GM18858 (cell line): ENCODE measurements at regions not wholly inside any gene's neighbourhood (a gene's known extent, or its start where the extent isn't known, plus 50 kb on each side); places are given as distances from the start of the nearest gene placed in this dataset.

Source experiments
- ATAC-seq: cut with Tn5 transposase; IDR thresholded peaks from one replicate; pipeline ENCODE4 v1.9.1; 2021; ENCODE audit not compliant: unreplicated experiment

- ATAC-seq = no peak
Measured at GRCh38 chr4:143055997-143056396, 128.7 kb upstream of the USP38 start.

- no peak for ATAC-seq
Measured at GRCh38 chr4:143071351-143071750, 113.4 kb upstream of the USP38 start.

GRCh38 chr4:143076723-143077122 is 108.0 kb upstream of the USP38 start:
- no peak for ATAC-seq

- no peak for ATAC-seq
Measured at GRCh38 chr4:143082701-143083100, 102.0 kb upstream of the USP38 start.

GRCh38 chr4:143083756-143084472 is 100.8 kb upstream of the USP38 start:
- no peak for ATAC-seq

- ATAC-seq = no peak
Measured at GRCh38 chr4:143084566-143084965, 100.2 kb upstream of the USP38 start.

- no peak for ATAC-seq
Measured at GRCh38 chr4:143085224-143085623, 99.5 kb upstream of the USP38 start.

- ATAC-seq = no peak
Measured at GRCh38 chr4:143085659-143086058, 99.1 kb upstream of the USP38 start.

GRCh38 chr4:143089291-143089690 is 95.4 kb upstream of the USP38 start:
- ATAC-seq = no peak

- ATAC-seq = no peak
Measured at GRCh38 chr4:143089847-143090246, 94.9 kb upstream of the USP38 start.

GRCh38 chr4:143091862-143092261 is 92.9 kb upstream of the USP38 start:
- no peak for ATAC-seq

GRCh38 chr4:143095447-143095846 is 89.3 kb upstream of the USP38 start:
- ATAC-seq = no peak

GRCh38 chr4:143097751-143098150 is 87.0 kb upstream of the USP38 start:
- no peak for ATAC-seq

GRCh38 chr4:143099693-143100092 is 85.0 kb upstream of the USP38 start:
- ATAC-seq = no peak

GRCh38 chr4:143109376-143109775 is 75.3 kb upstream of the USP38 start:
- ATAC-seq = no peak

- ATAC-seq = no peak
Measured at GRCh38 chr4:143118663-143119062, 66.1 kb upstream of the USP38 start.

- no peak for ATAC-seq
Measured at GRCh38 chr4:143127621-143128020, 57.1 kb upstream of the USP38 start.

- no peak for ATAC-seq
Measured at GRCh38 chr4:143133977-143134376, 50.7 kb upstream of the USP38 start.
